GM23338 (cell line): ENCODE measurements at regions not wholly inside any gene's neighbourhood (a gene's known extent, or its start where the extent isn't known, plus 50 kb on each side); places are given as distances from the start of the nearest gene placed in this dataset.

Experiments used
- CREB1 ChIP-seq: fragments of 250-450 bp; sonication (Bioruptor Pico); IDR thresholded peaks from 2 replicates; pipeline ENCODE4 v1.5.0; 2020; ENCODE audit warnings: low read depth, mild to moderate bottlenecking, moderate library complexity
- CTCF ChIP-seq, 2 experiments: fragments of 200-600 bp in 1 of 2; sonication (generic) in 1 of 2; conservative IDR thresholded peaks; 2 replicates each; pipeline versions ENCODE4 v1.5.1 to v1.6.1; 2016 to 2017; ENCODE audit warnings: antibody characterized with exemption in 2 of 2, low read depth in 2 of 2, mild to moderate bottlenecking in 2 of 2, moderate library complexity in 1 of 2
- ETS1 ChIP-seq: IDR thresholded peaks from 2 replicates; pipeline ENCODE4 v1.6.1; 2016; ENCODE audit warnings: antibody characterized with exemption
- EZH2 ChIP-seq: fragments of 200-600 bp; sonication (generic); IDR thresholded peaks from one replicate; pipeline ENCODE4 v1.8.0; 2017; ENCODE audit warnings: antibody characterized with exemption, mild to moderate bottlenecking, low read depth; ENCODE audit not compliant: unreplicated experiment
- NANOG ChIP-seq: IDR thresholded peaks from 2 replicates; pipeline ENCODE4 v1.6.1; 2016; ENCODE audit warnings: antibody characterized with exemption, borderline replicate concordance
- POLR2AphosphoS5 ChIP-seq: IDR thresholded peaks from 2 replicates; pipeline ENCODE4 v1.6.1; 2016; ENCODE audit warnings: antibody characterized with exemption, low read depth
- REST ChIP-seq: IDR thresholded peaks from one replicate; pipeline ENCODE4 v1.6.1; 2018; ENCODE audit warnings: antibody characterized with exemption; ENCODE audit not compliant: unreplicated experiment
- STAT1 ChIP-seq: IDR thresholded peaks from one replicate; pipeline ENCODE4 v1.6.1; 2016; ENCODE audit warnings: antibody characterized with exemption; ENCODE audit not compliant: unreplicated experiment

GRCh38 chr2:219835493-219835892, 208.1 kb downstream of the SLC4A3 start:
- TF ChIP-seq CTCF (conservative IDR thresholded peaks at IDR 0.05; ENCODE audit: low read depth in 2 of 2), result no peak
- TF ChIP-seq CREB1 (CRISPR knock-in tag), result no peak
- TF ChIP-seq NANOG, result no peak
- TF ChIP-seq POLR2AphosphoS5, result no peak
- no peak for TF ChIP-seq EZH2
- no peak for TF ChIP-seq ETS1
- TF ChIP-seq REST, result no peak
- no peak for TF ChIP-seq STAT1
